ENCODE measurements at regions not wholly inside any gene's neighbourhood (a gene's known extent, or its start where the extent isn't known, plus 50 kb on each side); places are given as distances from the start of the nearest gene placed in this dataset.
A peak's percentile ranks its signal among the peaks of the same experiment; 100 is the strongest.

DNA sequence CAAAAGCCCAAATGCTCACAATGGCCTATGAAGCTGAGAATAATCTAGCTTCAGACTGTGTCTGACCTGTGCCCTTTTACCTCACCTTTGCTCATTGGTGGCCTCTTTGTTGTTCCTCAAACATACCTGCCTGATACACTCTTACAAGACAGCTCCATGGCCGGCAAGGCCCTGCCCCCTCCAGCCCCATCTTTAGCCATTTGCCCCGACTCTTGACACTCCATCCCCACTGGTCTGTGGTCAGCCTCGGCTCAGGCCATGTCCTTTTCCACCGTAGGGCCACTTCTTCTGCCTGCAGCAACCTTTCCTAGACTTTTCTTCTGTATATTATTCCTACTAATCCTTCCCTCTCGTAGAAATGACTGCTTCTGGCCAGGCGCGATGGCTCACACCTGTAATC lies 265.2 kb downstream of the RPS24 start:
- no peak for DNase-seq (ENCODE audit: low read depth in 2 of 2)

DNA sequence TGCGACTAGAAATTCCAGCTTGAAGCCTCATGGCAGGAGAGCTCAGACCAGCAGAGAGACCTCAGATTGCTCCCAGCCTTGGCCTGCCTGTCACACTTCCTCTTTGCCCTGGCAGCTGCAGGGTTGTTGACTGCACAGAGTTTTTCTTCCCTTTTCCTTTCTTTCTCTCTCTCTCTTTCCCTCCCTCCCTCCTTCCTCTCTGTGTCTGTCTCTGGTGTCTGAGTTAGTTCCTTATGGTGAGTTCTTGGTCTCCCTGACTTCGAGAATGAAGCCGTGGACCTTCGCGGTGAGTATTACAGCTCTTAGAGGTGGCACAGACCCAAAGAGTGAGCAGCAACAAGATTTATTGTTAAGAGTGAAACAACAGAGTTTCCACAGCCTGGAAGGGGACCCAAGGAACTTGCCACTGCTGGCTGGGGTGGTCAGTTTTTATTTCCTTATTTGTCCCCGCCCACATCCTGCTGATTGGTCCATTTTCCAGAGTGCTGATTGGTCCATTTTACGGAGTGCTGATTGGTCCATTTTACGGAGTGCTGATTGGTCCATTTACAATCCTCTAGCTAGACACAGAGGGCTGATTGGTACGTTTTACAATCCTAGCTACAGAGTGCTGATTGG lies 266.3 kb downstream of the RPS24 start:
- DNase-seq (ENCODE audit: low read depth in 2 of 2), result no peak

DNA sequence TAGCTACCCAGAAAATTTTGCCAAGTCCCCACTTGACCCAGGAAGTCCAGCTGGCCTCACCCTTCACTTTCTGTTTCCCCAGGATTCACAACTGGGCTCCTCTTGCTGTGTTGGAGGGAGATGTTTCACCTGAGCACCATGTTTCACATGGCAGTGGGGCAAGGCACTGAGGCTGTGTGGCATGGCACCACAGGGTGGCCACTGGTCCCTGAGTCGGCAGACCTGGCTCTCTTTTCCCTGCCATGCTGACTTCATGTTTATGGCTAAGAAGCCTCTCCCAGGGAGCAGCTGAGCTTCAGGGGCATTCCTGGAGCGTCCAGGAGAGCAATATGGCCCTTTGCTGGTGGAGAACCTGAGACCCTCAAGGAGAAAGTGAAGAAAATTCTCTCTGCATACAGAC lies 266.9 kb downstream of the RPS24 start:
- DNase-seq (ENCODE audit: low read depth in 2 of 2), result no peak

DNA sequence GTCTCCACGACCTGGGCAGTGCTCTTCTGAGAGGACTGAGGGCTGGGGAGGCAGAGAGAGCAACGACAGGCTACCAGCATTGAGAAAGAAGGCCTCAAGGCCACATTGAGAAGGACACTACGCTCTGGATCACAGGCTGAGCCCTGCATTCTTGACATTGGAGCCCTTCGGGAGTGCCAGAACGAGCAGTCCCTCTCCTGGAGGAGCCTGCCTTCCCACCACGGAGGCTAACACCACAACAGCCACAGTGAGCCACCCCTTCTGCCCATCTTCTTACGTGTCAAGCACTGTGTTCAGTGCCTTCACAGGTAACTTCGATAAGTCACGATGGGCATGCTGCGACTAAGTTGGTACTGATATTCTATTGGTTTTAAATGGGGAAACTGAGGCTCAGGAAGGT lies 267.8 kb downstream of the RPS24 start:
- DNase-seq (ENCODE audit: low read depth in 2 of 2), result no peak

DNA sequence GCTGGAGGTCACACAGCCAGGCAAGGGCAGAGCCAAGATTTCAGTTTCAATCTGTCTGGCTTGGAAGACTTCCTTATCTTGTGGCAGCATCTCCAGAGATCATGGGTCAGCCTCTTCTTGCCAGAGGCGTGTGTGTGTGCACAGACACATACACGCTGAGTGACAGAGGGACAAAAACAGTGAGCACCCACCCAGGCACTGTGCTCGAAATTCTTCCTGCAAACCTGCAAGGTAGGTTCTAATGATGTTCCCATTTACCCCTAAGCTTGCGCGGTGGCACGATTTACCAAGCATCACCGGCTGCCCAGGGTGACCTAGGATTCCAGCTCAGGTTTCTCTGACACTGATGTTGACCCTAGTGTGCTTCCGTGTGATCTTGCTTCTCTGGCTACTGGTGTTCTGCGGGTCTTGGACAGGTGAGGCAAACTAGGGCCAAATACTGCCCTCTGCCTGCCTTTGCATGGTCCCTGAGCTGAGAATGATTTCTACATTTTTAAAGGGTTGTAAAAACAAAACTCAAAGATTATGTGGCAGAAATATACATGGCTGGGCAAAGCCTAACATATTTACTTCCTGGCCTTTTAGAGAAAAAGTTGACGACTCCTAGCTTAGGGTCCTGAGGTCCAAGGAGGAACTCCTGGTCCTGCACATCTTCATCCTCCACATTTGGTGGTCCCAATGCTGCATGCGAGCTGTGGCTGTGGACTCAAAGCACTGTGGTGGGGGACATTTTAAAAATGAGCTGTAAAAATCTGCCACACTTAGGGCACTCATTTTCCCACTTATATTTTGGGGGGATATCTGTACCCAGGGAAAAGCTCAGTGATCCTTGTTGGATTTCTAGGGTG lies 268.5 kb downstream of the RPS24 start:
- no peak for DNase-seq (ENCODE audit: low read depth in 2 of 2)

DNA sequence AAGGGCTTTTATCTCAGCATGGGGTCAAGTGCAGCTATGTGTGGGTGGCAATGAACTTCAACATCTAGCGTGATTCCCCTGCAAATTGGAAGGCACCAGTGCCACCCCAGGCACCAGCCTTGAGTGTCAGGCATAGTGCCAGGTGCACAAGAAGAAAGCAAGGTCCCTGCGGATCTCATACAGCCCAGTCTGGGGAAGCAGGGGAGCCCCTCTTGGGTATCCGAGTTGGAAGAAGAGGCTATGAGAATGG lies 269.0 kb downstream of the RPS24 start:
- DNase-seq (ENCODE audit: low read depth in 2 of 2), result no peak

DNA sequence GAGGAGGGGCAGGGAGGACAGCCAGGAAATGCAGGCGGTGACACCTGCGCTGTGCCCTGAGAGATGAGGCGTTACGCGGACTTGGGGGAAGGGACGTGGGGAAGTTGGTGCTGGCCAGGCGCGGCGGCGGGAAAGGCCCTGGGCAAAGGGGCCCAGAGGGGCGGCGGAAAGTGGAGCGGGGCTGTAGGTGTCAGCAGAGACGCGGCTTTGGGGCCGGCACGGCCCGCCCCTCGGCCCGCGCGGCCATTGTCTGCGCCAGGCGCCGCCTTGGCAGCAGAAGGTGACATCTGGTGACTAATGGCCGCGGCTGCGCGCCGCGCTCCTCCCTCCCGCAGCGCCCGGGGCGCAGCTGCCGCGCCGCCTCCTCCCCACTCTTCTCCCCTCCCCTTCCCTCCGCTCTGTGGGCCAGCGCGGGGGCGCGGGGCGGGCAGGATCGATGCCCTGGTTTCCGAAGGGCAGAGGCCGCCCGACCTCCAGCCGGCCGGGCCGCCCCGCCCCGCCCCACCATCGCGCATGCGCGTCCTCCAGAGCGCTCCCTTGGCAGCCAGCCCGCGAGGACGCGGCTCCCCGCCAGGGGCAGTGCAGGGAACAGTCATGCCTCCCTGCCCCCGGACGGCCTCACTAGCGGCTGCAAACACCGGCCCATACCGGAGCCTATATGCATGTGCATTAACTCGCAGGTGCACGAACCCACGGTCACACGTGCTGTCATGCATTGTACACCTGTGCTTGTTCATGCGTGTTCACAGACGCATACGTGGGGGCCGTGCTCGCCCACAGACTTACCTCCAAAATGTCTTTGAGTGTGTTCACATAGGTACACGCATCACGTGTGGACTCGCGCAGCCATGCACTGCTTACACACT lies 269.6 kb downstream of the RPS24 start:
- peak; percentile 91 to 92 for DNase-seq (ENCODE audit: low read depth in 2 of 2)

DNA sequence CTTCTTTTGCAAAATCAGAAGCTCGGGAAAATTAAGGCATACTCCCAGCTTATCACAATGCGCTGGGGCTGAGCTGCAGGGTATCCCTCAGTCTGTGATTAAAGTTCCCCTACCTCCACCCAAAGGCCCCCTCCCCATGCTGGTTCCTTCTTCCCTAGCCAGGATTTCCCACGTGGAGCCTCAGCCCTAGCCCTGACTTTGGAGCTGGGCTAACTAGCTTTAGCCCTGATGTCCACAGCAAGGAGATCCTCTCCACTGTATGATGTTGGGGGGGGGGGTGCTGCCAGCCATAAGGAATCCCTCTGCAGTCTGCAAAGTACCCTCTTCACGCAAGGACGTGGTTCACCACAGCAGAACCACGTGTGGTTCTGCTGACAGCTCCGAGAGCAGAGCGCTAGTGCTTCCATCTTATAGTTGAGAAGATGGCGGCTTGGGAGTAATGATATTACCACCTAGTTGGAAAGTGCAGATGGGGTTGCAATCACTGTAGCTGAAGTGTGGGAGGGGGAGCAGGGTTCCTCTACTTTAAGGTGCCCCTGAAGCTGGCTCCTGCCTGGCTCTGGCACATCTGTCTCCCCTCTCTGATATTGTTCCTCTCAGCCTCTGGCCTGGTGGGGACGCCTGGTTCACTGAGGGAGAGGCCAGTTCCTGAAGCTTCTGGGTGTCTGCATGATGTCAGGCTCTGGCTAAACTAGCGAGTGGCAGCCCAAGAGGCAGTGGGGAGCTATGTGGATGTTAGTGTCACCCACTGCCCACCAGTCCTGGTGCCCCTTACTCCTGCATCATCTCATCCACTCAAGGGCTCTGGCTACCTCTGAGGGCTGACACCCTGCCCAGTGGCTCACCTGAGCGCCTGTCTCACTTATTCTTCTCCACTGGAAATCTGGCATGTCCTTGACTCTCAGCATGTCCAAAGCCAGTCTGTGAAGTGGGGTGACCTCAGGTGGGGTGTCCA lies 270.7 kb downstream of the RPS24 start:
- no peak for DNase-seq (ENCODE audit: low read depth in 2 of 2)

DNA sequence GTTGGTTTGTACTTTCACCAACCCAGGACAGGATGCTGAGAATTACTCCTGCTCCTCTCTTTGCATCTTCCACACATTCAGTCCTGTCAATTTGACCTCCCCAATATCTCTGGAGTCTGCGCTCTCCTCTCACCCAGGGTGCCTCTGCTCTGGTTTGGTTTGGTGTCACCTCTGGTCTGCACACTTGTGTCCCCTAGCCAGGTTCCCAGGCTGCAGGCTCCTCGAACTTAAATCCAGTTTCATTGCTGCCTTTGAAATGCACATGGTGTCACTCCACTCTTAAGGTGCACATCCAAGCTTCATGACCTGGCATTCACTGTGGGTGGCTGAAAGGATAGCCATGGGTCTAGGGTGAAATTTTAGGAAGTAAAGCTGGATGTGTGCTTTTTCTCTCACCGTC lies 271.6 kb downstream of the RPS24 start:
- no peak for DNase-seq (ENCODE audit: low read depth in 2 of 2)

DNA sequence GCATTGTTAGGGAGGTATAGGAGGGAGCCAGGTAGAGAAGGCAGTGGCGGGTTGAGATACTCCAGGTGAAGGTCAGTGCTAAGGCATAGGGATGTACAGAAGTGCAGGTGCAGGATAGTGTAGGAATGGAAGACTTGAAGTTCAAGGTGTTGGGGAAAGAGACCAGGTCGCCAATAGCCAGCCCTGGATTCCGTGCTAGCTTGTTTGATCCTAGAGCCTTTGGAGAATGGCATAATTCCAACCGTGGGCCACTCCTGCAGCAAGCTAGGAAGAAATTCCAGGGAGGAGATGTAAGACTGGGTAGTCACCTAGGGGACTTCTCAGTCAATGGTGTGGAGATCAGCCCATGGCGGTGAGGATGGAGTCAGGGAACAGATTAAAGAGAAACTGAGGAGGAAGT lies 272.7 kb downstream of the RPS24 start:
- DNase-seq (ENCODE audit: low read depth in 2 of 2), result no peak

DNA sequence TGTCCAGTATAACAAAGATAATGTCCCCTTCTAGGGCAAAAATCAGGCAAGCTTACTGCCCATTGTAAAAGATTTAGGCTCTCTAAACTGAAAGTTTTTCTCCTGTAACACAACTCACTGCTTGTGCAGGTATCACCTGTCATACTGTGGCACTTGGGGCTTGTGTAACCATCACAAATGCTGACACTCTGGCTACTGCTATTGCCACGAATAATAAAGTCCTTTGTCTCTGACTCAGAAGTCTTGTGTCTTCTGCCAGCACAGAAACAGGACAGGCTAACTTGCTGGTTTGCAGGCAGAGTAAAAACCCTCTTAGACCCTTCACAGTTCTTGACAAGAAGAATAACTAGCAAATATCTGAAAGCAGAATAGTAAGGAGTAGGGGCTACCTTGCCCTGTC lies 273.9 kb downstream of the RPS24 start:
- DNase-seq (ENCODE audit: low read depth in 2 of 2), result no peak

DNA sequence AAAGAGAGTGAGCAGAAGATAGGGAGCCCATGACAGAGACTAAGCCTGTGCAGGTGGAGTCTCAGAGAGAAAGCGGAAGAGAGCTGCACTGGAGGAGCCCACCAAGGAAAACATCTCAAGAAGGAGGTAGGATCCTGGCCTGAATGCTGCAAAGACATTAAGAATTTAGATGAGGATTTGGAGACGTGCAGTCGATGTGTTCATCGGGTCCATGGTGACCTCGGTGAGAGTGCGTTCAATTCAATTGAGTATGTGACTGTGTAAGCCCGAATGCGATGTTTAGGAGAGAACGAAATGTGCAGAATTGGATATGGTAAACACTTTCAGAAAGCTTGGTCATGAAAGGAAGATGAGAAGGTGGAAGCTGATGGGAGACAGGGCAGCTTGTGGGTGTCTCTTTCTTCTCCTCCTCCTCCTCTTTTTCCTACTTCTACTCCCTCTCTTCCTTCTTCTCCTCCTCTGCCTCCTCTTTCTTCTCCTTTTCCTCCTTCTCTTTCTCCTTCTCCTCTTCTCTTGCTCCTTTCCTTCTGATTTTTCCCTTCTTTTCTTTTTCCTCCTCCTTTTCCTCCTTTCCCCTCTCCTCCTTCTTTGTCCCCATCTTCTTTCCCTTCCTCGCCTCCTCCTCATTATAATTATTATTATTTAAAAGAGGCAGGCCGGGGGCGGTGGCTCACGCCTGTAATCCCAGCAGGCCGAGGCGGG lies 276.0 kb downstream of the RPS24 start:
- no peak for DNase-seq (ENCODE audit: low read depth in 2 of 2)

DNA sequence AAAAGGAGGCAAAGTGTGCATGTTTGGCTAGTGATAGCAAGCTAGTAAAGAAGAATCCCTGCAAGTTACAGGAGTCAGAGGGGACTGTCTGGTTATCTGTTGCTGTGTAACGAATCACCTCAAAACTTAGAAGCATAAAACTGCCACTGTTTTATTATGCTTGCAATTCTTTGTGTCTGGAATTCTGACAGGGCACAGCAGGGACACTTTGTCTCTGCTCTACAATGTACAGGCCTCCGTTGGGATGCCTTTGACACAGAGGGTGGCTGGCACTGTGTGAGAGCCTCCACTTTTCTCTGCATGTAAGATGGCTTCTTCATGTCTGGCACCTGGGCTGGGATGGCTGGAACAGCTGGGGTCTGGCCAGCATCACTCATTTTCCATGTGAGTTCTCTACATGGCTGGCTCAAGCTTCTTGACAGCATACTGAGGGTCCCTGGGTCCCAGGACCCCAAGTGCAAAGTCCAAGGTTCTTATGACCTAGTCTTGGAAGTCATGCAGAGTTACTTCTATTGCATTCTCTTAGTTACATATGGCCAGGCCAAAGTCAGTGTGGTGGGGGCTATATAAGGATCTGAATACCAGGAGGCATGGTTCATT lies 276.9 kb downstream of the RPS24 start:
- no peak for DNase-seq (ENCODE audit: low read depth in 2 of 2)

DNA sequence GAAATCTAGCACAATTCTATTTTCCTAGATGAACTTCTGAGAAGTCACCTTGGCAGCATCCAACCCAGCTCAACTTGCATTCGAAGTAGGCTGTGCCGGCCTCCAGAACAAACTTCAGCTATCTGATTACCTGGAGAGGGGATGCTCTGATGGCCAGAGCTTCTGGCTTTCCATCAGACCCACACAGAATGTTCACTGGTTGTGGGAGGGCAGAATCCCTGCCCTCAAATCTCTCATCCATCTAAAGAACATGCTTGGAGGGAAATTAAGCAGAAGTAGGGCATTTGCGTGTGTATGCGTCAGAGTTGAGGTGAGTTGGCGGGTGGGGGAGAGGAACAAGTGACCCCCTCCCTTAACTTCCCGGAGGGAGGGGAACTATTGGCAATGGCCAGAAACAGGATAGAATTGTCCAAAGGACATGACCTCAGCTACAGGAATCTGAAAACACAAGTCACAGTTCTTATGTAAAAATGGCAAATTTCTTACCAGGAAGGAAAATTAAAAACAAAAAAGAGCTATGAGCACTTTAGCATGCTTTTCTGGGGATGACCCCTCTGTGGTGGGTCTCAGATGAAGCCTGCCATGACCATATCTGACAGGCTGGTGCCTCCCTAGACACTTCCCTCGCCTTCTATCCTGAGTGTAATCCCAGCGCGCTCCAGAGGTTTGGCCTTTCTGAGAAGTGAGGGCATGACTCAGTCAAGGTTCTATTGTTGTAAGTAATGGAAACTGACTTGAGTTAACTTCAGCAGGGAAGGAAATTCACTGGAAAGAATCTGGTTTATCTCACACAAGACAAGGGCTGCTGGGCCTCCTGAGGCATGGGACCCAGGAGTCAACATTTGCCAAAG lies 278.8 kb downstream of the RPS24 start:
- DNase-seq (ENCODE audit: low read depth in 2 of 2), result no peak

DNA sequence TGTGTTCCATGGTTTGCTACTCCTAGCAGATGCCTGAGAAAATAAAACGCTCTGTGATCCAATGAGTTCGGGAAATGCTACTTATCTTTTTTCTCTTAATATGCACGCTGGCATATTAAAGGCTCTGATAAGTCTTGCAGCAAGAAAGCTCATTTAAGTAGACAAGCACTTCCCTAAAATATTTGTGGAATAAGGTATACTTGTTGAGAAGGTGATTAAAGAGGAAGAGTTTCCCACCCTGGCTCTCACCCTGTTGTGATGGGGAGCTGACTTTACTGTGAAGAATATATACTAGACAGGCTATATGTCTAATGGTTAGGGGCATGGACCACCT lies 279.4 kb downstream of the RPS24 start:
- DNase-seq (ENCODE audit: low read depth in 2 of 2), result no peak

DNA sequence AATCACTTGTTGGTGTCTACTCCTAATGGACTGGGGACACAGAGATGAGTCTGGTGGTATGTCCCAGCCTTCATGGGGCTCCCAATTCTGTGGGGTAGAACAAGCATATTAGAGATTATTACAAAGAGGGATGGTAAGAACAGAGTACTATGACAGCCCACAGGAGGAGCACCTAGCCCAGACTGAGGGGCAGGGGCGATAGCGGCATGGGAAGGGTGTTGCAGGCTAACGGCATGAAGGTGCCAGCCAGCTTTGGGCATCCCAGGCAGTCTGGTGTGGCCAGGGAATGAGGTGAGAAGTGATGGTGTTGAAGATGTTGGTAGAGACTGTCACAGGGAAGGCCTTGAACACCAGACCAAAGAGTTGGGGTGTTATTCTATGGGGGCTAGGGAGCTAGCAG lies 280.0 kb downstream of the RPS24 start:
- DNase-seq (ENCODE audit: low read depth in 2 of 2), result no peak

DNA sequence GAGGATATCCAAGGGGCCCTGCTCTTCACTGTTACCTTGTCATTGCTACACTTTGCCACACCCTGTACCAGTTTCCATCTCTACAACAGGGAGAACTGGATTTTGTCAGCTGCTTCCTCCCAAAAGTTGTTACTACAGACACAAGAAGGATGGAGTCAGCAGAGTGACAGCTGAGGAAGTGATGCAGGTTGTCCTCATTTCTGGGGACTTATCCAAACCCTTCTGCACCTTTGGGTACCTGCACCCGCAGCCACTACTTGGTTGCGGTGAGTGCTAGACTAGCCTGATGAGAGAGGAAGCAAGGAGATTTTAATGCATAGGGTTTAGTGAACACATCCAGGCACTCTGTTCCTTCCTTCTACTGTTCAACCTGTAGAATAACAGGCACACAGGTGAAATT lies 281.0 kb downstream of the RPS24 start:
- DNase-seq (ENCODE audit: low read depth in 2 of 2), result no peak

DNA sequence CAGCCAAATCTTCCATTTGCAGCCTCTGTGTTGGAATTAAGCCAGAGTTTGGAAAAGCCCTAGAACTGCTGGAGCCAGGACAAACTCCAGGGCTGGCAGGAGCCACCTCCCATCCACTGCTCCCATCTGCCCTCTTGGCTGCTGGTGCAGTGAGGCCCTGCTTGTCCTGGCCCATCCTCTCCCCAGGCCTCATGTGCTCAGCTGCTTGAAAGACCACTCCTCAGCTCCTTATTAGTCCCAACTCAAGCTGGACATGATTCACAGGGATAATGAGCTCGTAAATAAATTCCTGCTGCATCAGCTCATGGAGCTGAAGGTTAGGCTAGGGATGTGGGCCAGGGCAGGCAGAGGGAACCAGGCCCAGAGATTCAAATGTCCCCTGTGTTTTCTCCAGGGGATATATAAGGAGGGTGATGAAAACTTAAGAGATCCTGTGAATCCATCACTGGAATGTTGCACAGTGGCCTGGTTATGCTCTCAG lies 282.8 kb downstream of the RPS24 start:
- no peak for DNase-seq (ENCODE audit: low read depth in 2 of 2)

DNA sequence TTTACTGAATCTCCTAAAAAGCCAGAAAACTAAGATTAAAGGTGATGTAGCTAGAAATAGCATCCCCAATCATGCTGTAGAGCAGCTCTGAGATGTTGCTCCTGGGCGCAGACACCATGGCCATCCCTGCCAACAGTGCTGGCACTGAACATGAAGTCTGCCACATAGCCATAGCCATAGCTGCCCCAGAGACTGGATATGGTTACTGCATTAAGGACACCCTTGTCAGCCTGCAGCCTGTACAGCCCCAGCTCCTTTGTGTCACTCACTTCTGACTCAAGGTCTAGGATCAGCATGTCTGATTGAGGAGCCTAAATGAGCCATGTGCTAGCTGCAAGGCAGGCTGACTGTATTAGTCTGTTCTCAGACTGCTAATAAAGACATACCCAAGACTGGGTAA lies 284.6 kb downstream of the RPS24 start:
- DNase-seq (ENCODE audit: low read depth in 2 of 2), result no peak

DNA sequence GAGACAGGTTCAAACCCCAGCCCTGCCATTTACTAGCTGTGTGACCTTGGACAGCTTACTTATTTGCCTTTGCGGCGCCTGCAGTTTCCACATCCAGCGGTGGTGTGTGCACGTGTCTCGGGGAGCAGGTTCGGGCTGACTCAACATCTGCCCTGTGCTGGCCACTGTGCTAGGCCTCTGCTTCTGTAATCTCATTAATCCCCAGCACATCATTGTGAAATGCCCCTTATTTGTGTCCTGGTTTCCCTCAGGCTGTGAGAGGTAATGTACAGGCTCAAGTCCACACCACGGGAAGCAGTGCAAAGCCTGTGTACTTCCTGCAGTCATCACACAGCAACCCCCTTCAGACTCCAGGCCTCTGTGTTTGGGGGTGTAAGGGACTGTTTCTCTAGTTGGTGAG lies 285.7 kb downstream of the RPS24 start:
- DNase-seq (ENCODE audit: low read depth in 2 of 2), result no peak
